PFSK-1 (cell line): ENCODE measurements at regions not wholly inside any gene's neighbourhood (a gene's known extent, or its start where the extent isn't known, plus 50 kb on each side); places are given as distances from the start of the nearest gene placed in this dataset.

Experiments used
- FOXP2 ChIP-seq: optimal IDR thresholded peaks from 2 replicates; pipeline ENCODE3; 2011; ENCODE audit warnings: borderline replicate concordance, control low read depth, inconsistent platforms; ENCODE audit not compliant: insufficient read depth; ENCODE audit errors: extremely low read length, extremely low read depth
- POLR2AphosphoS5 ChIP-seq: IDR thresholded peaks from 2 replicates; pipeline ENCODE4 v1.6.1; 2012; ENCODE audit warnings: low read depth, mild to moderate bottlenecking, control low read depth, low read length, moderate library complexity
- SIN3A ChIP-seq: IDR thresholded peaks from 2 replicates; pipeline ENCODE4 v1.6.1; 2012; ENCODE audit warnings: mild to moderate bottlenecking, low read length, moderate library complexity, borderline replicate concordance; ENCODE audit not compliant: insufficient read depth
- TAF1 ChIP-seq: IDR thresholded peaks from 2 replicates; pipeline ENCODE4 v1.6.1; 2012; ENCODE audit warnings: low read length, control low read depth, borderline replicate concordance; ENCODE audit not compliant: insufficient read depth
- TF ChIP-seq, protein P1 (sequence below), 2 experiments: IDR thresholded peaks; 2 replicates each; pipeline versions ENCODE4 v1.6.1 to v1.8.0; 2011 to 2012; ENCODE audit warnings: low read depth in 2 of 2, low read length in 2 of 2, control low read depth in 1 of 2, inconsistent platforms in 1 of 2, mild to moderate bottlenecking in 1 of 2, moderate library complexity in 1 of 2; ENCODE audit not compliant: insufficient read depth in 1 of 2

DNA sequence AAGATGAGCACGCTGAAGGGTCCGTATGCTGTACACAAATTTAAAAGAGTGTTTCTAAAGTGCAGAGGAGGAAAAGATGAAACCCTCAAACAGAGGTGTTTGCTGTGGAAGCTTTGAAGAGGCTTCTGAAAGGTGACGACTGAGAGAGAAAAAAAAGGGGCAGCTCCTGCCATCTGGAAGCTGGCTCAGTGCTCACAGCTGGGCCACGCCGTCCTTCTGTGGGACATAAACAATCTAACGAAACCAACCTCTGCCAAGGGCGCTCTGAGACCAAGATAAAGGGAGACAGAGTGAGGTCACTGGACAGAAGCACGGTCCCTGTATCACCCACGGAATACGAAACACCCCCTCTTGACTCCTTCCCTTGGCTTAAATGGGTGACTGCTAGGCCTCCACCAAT lies 96.3 kb upstream of the SLC6A6 start:
- no peak for TF ChIP-seq TAF1
- TF ChIP-seq SIN3A: no peak
- TF ChIP-seq POLR2AphosphoS5: no peak
- TF ChIP-seq, protein P1, sequence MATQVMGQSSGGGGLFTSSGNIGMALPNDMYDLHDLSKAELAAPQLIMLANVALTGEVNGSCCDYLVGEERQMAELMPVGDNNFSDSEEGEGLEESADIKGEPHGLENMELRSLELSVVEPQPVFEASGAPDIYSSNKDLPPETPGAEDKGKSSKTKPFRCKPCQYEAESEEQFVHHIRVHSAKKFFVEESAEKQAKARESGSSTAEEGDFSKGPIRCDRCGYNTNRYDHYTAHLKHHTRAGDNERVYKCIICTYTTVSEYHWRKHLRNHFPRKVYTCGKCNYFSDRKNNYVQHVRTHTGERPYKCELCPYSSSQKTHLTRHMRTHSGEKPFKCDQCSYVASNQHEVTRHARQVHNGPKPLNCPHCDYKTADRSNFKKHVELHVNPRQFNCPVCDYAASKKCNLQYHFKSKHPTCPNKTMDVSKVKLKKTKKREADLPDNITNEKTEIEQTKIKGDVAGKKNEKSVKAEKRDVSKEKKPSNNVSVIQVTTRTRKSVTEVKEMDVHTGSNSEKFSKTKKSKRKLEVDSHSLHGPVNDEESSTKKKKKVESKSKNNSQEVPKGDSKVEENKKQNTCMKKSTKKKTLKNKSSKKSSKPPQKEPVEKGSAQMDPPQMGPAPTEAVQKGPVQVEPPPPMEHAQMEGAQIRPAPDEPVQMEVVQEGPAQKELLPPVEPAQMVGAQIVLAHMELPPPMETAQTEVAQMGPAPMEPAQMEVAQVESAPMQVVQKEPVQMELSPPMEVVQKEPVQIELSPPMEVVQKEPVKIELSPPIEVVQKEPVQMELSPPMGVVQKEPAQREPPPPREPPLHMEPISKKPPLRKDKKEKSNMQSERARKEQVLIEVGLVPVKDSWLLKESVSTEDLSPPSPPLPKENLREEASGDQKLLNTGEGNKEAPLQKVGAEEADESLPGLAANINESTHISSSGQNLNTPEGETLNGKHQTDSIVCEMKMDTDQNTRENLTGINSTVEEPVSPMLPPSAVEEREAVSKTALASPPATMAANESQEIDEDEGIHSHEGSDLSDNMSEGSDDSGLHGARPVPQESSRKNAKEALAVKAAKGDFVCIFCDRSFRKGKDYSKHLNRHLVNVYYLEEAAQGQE (IDR thresholded peaks at IDR 0.05; ENCODE audit: insufficient read depth in 1 of 2, low read depth in 2 of 2, low read length in 2 of 2): no peak
- no peak for TF ChIP-seq FOXP2
